C4-2B (cell line): ENCODE measurements at regions not wholly inside any gene's neighbourhood (a gene's known extent, or its start where the extent isn't known, plus 50 kb on each side); places are given as distances from the start of the nearest gene placed in this dataset.

Experiments
- ZFX ChIP-seq: fragments of 450-650 bp; IDR thresholded peaks from 2 replicates; pipeline ENCODE4 v1.6.1; 2017
- TF ChIP-seq, protein P1 (sequence below): fragments of 450-650 bp; conservative IDR thresholded peaks from 2 replicates; pipeline ENCODE4 v1.5.1; 2017; ENCODE audit warnings: mild to moderate bottlenecking

GRCh38 chr22:49028111-49028510 is 799.6 kb downstream of the BRD1 start:
- TF ChIP-seq, protein P1, sequence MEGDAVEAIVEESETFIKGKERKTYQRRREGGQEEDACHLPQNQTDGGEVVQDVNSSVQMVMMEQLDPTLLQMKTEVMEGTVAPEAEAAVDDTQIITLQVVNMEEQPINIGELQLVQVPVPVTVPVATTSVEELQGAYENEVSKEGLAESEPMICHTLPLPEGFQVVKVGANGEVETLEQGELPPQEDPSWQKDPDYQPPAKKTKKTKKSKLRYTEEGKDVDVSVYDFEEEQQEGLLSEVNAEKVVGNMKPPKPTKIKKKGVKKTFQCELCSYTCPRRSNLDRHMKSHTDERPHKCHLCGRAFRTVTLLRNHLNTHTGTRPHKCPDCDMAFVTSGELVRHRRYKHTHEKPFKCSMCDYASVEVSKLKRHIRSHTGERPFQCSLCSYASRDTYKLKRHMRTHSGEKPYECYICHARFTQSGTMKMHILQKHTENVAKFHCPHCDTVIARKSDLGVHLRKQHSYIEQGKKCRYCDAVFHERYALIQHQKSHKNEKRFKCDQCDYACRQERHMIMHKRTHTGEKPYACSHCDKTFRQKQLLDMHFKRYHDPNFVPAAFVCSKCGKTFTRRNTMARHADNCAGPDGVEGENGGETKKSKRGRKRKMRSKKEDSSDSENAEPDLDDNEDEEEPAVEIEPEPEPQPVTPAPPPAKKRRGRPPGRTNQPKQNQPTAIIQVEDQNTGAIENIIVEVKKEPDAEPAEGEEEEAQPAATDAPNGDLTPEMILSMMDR = no peak
- TF ChIP-seq ZFX = no peak
